ENCODE measurements at regions not wholly inside any gene's neighbourhood (a gene's known extent, or its start where the extent isn't known, plus 50 kb on each side); places are given as distances from the start of the nearest gene placed in this dataset.

- Histone ChIP-seq H3K4me3 (ENCODE audit: low read depth, low read length) (no peak overlapping the region), H3K27ac (no peak overlapping the region), H3K27me3 (replicated peaks) (no peaks in the 10 kb centered on the region), H3K36me3 (replicated peaks) (no peaks in the 10 kb centered on the region)
- in situ Hi-C loops (cut with HindIII; ENCODE audit: low pct_ligation_motif_present, low sequenced_read_pairs) = no loop called here
- TF ChIP-seq, protein P1, sequence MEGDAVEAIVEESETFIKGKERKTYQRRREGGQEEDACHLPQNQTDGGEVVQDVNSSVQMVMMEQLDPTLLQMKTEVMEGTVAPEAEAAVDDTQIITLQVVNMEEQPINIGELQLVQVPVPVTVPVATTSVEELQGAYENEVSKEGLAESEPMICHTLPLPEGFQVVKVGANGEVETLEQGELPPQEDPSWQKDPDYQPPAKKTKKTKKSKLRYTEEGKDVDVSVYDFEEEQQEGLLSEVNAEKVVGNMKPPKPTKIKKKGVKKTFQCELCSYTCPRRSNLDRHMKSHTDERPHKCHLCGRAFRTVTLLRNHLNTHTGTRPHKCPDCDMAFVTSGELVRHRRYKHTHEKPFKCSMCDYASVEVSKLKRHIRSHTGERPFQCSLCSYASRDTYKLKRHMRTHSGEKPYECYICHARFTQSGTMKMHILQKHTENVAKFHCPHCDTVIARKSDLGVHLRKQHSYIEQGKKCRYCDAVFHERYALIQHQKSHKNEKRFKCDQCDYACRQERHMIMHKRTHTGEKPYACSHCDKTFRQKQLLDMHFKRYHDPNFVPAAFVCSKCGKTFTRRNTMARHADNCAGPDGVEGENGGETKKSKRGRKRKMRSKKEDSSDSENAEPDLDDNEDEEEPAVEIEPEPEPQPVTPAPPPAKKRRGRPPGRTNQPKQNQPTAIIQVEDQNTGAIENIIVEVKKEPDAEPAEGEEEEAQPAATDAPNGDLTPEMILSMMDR (IDR thresholded peaks at IDR 0.05; ENCODE audit: low read depth, low read length, missing control alignments) = no peak
- no peak for DNase-seq
These were observed 141.5 kb upstream of the EEPD1 start for GRCh38 chr7:36011588-36011965.

DNA sequence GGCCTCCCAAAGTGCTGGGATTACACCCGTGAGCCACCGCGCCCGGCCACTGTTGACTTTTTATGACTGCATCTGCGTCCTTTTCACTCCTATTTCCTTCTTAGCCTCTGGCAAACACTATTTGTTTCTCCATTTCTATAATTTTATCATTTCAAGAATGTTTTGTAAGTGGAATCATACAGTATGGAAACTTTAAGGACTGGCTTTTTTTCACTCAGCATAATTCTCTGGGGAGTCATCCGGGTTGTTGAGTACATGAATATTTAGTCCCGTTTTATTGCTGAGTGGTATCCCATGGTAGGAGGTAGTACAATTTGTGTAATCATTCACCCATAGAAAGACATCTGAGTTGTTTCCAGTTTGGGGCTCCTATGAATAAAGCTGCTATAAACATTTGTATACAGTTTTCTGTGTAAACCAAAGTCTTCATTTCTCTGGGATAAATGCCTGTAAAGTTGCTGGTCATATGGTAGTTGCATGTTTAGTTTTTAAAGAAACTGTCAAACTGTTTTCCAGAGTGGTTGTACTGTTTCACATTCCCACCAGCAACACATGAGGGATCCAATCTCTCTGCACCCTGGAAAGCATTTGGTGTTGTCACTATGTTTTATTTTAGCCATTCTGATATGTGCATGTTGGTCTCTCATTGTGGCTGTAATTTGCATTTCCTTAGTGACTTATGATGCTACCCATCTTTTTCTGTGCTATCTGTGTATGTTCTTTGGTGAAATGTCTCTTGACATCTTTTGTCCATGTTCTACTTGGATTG, 139.6 kb upstream of the EEPD1 start:
- Histone ChIP-seq H3K27ac (no peak overlapping the region), H3K4me3 (ENCODE audit: low read depth, low read length) (no peak overlapping the region), H3K27me3 (replicated peaks) (no peaks in the 10 kb centered on the region), H3K36me3 (replicated peaks) (no peaks in the 10 kb centered on the region)
- in situ Hi-C loops (cut with HindIII; ENCODE audit: low pct_ligation_motif_present, low sequenced_read_pairs) = no loop called here
- TF ChIP-seq, protein P1 (IDR thresholded peaks at IDR 0.05; ENCODE audit: low read depth, low read length, missing control alignments) = no peak
- peak; percentile 37 for DNase-seq

- in situ Hi-C loops (cut with HindIII; ENCODE audit: low pct_ligation_motif_present, low sequenced_read_pairs) = no loop called here
- TF ChIP-seq, protein P1 (IDR thresholded peaks at IDR 0.05; ENCODE audit: low read depth, low read length, missing control alignments) = no peak
These were observed 138.1 kb upstream of the EEPD1 start for GRCh38 chr7:36014961-36015360.

GRCh38 chr7:36015733-36016132, 137.3 kb upstream of the EEPD1 start:
- Histone ChIP-seq H3K36me3 (replicated peaks) (no peaks in the 10 kb centered on the region), H3K4me3 (ENCODE audit: low read depth, low read length) (no peak overlapping the region), H3K27ac (no peak overlapping the region), H3K27me3 (replicated peaks) (no peaks in the 10 kb centered on the region)
- TF ChIP-seq, protein P1 (IDR thresholded peaks at IDR 0.05; ENCODE audit: low read depth, low read length, missing control alignments) = no peak
- in situ Hi-C loops (cut with HindIII; ENCODE audit: low pct_ligation_motif_present, low sequenced_read_pairs) = no loop called here
- DNase-seq = peak; percentile 58

More at GRCh38 chr7:36014961-36015360, 138.1 kb upstream of the EEPD1 start:
- no peaks in the 10 kb centered on the region for H3K36me3 ChIP-seq (replicated peaks)
- H3K4me3 ChIP-seq (ENCODE audit: low read depth, low read length) = no peak overlapping the region
- H3K27ac ChIP-seq = no peak overlapping the region
- H3K27me3 ChIP-seq (replicated peaks) = no peaks in the 10 kb centered on the region
- DNase-seq = no peak

- TF ChIP-seq, protein P1 (IDR thresholded peaks at IDR 0.05; ENCODE audit: low read depth, low read length, missing control alignments) = no peak
- Histone ChIP-seq H3K4me3 (ENCODE audit: low read depth, low read length) (no peak overlapping the region), H3K27me3 (replicated peaks) (no peaks in the 10 kb centered on the region), H3K36me3 (replicated peaks) (no peaks in the 10 kb centered on the region), H3K27ac (no peak overlapping the region)
- DNase-seq = no peak
- in situ Hi-C loops (cut with HindIII; ENCODE audit: low pct_ligation_motif_present, low sequenced_read_pairs) = no loop called here
These were observed 136.4 kb upstream of the EEPD1 start for GRCh38 chr7:36016648-36017047.

- no peaks in the 10 kb centered on the region for H3K27me3 ChIP-seq (replicated peaks)
- no peaks in the 10 kb centered on the region for H3K36me3 ChIP-seq (replicated peaks)
- no peak overlapping the region for H3K27ac ChIP-seq
- in situ Hi-C loops (cut with HindIII; ENCODE audit: low pct_ligation_motif_present, low sequenced_read_pairs) = no loop called here
- no peak for DNase-seq
- H3K4me3 ChIP-seq (ENCODE audit: low read depth, low read length) = no peak overlapping the region
- TF ChIP-seq, protein P1 (IDR thresholded peaks at IDR 0.05; ENCODE audit: low read depth, low read length, missing control alignments) = no peak
These were observed 135.9 kb upstream of the EEPD1 start for GRCh38 chr7:36017111-36017510.

All from brain microvascular endothelial cell (primary cell).